Keratinocyte (primary cell): ENCODE measurements at regions not wholly inside any gene's neighbourhood (a gene's known extent, or its start where the extent isn't known, plus 50 kb on each side); places are given as distances from the start of the nearest gene placed in this dataset.
"Not testable (repeated sequence)": the region's sequence is repeated elsewhere in the genome, so short reads cannot be mapped to it uniquely, and the experiment has no call there.

Source experiments
- DNase-seq: peaks from one replicate; pipeline ENCODE4 v3.0.0-alpha.2; 2011; ENCODE audit warnings: low read depth, missing footprints, low spot score
- FAIRE-seq: peaks from 2 replicates; lab custom pipeline; 2011; peaks lifted over from hg19 to GRCh38; lab: Jason Lieb, UNC
- H2AFZ ChIP-seq: 2 replicates; pipeline ENCODE4 v1.6.0; 2012; ENCODE audit warnings: low read length, control low read depth, inconsistent platforms; ENCODE audit not compliant: control insufficient read depth
- H3K27ac ChIP-seq: 2 replicates; pipeline ENCODE4 v1.5.1; 2011; ENCODE audit warnings: low read length; ENCODE audit not compliant: control insufficient read depth, insufficient read depth
- H3K27me3 ChIP-seq: 3 replicates; pipeline ENCODE4 v1.6.0; 2011; ENCODE audit warnings: low read length; ENCODE audit not compliant: control insufficient read depth, insufficient read depth; ENCODE audit errors: extremely low read depth
- H3K36me3 ChIP-seq, 2 experiments: 2 replicates in 1 of 2; 3 replicates in 1 of 2; pipeline ENCODE4 v1.5.1; 2011; ENCODE audit warnings: low read length in 2 of 2, mild to moderate bottlenecking in 1 of 2; ENCODE audit not compliant: control insufficient read depth in 2 of 2, insufficient read depth in 2 of 2; ENCODE audit errors: extremely low read depth in 1 of 2
- H3K4me1 ChIP-seq: 3 replicates; pipeline ENCODE4 v1.5.1; 2011; ENCODE audit warnings: low read length; ENCODE audit not compliant: control insufficient read depth, insufficient read depth; ENCODE audit errors: extremely low read depth
- H3K4me2 ChIP-seq: 3 replicates; pipeline ENCODE4 v1.6.0; 2011; ENCODE audit warnings: low read depth, low read length; ENCODE audit not compliant: control insufficient read depth, insufficient read depth; ENCODE audit errors: extremely low read depth
- H3K4me3 ChIP-seq, 3 experiments: fragments of 200-600 bp in 1 of 3; sonication (generic) in 1 of 3; 2 replicates in 2 of 3; 3 replicates in 1 of 3; pipeline ENCODE4 v1.5.1; 2011 to 2016; ENCODE audit warnings: low read length in 3 of 3, mild to moderate bottlenecking in 3 of 3, control low read depth in 2 of 3, inconsistent platforms in 1 of 3, low read depth in 1 of 3, mixed read lengths in 1 of 3, mixed run types in 1 of 3, moderate library complexity in 1 of 3; ENCODE audit not compliant: control insufficient read depth in 2 of 3, insufficient read depth in 2 of 3; ENCODE audit errors: extremely low read depth in 1 of 3
- H3K79me2 ChIP-seq: 2 replicates; pipeline ENCODE4 v1.6.0; 2012; ENCODE audit warnings: low read length; ENCODE audit not compliant: control insufficient read depth, insufficient read depth
- H3K9ac ChIP-seq: 3 replicates; pipeline ENCODE4 v1.6.0; 2011; ENCODE audit warnings: low read length; ENCODE audit not compliant: control insufficient read depth, insufficient read depth; ENCODE audit errors: extremely low read depth
- H3K9me1 ChIP-seq: 3 replicates; pipeline ENCODE4 v1.6.0; 2011; ENCODE audit warnings: low read length; ENCODE audit not compliant: control insufficient read depth, insufficient read depth; ENCODE audit errors: extremely low read depth
- H3K9me3 ChIP-seq: 2 replicates; pipeline ENCODE4 v1.5.1; 2012; ENCODE audit warnings: low read depth, low read length; ENCODE audit not compliant: control insufficient read depth
- H4K20me1 ChIP-seq: 3 replicates; pipeline ENCODE4 v1.6.0; 2011; ENCODE audit warnings: low read length; ENCODE audit not compliant: control insufficient read depth, insufficient read depth; ENCODE audit errors: extremely low read depth
- EZH2 ChIP-seq: IDR thresholded peaks from one replicate; pipeline ENCODE4 v1.6.1; 2012; ENCODE audit warnings: inconsistent platforms, mild to moderate bottlenecking, low read length, moderate library complexity
- dilution Hi-C: fragments of 300-500 bp; cut with MboI; formaldehyde crosslinking; loops from one replicate; pipeline ENCODE4 v1.7.0; 2020; ENCODE audit warnings: low sequenced_read_pairs; ENCODE audit not compliant: extremely low pct_ligation_motif_present
- TF ChIP-seq, protein P1 (sequence below), 3 experiments: IDR thresholded peaks in 1 of 3; conservative IDR thresholded peaks in 1 of 3; optimal IDR thresholded peaks in 1 of 3; 2 replicates in 2 of 3; 3 replicates in 1 of 3; pipeline versions ENCODE3 to v1.5.1; 2011; ENCODE audit warnings: low read length in 3 of 3, mild to moderate bottlenecking in 3 of 3, moderate library complexity in 2 of 3, control low read depth in 1 of 3, inconsistent platforms in 1 of 3; ENCODE audit not compliant: insufficient read depth in 2 of 3; ENCODE audit errors: extremely low read depth in 1 of 3

DNA sequence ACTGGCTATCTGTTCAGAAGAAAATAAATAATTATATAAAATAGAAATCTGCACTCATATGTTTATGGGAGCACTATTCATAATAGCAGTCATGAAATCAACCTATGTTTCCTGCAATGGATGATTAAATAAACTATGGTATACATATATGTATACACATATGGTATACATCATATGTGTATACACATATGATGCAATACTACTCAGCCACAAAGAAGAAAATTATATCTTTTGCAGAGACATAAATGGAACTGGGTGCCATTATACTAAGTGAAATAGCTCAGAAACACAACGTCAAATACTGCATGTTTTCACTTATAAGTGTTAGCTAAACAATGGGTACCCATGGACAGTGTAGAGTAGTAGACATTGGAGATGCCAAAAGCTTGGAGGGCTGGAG is 381.2 kb upstream of the LRFN5 start:
- dilution Hi-C loops, result no loop called here
- DNase-seq, result no peak
- no peaks in the 10 kb centered on the region for H3K36me3 ChIP-seq
- H3K4me3 ChIP-seq, result no peak overlapping the region
- no peak overlapping the region for H3K27ac ChIP-seq
- TF ChIP-seq, protein P1, sequence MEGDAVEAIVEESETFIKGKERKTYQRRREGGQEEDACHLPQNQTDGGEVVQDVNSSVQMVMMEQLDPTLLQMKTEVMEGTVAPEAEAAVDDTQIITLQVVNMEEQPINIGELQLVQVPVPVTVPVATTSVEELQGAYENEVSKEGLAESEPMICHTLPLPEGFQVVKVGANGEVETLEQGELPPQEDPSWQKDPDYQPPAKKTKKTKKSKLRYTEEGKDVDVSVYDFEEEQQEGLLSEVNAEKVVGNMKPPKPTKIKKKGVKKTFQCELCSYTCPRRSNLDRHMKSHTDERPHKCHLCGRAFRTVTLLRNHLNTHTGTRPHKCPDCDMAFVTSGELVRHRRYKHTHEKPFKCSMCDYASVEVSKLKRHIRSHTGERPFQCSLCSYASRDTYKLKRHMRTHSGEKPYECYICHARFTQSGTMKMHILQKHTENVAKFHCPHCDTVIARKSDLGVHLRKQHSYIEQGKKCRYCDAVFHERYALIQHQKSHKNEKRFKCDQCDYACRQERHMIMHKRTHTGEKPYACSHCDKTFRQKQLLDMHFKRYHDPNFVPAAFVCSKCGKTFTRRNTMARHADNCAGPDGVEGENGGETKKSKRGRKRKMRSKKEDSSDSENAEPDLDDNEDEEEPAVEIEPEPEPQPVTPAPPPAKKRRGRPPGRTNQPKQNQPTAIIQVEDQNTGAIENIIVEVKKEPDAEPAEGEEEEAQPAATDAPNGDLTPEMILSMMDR (optimal IDR thresholded peaks at IDR 0.05 in 1 of 3, IDR thresholded peaks at IDR 0.05 in 1 of 3, conservative IDR thresholded peaks at IDR 0.05 in 1 of 3; ENCODE audit: extremely low read depth in 1 of 3, insufficient read depth in 2 of 3, low read length in 3 of 3), result no peak
- TF ChIP-seq EZH2, result no peak
- no peak overlapping the region for H2AFZ ChIP-seq
- H4K20me1 ChIP-seq, result no peaks in the 10 kb centered on the region
- no peaks in the 10 kb centered on the region for H3K9me1 ChIP-seq
- no peak overlapping the region for H3K4me2 ChIP-seq
- no peaks in the 10 kb centered on the region for H3K79me2 ChIP-seq
- no peak overlapping the region for H3K9ac ChIP-seq
- no peak for FAIRE-seq
- H3K4me1 ChIP-seq, result no peaks in the 10 kb centered on the region
- no peaks in the 10 kb centered on the region for H3K9me3 ChIP-seq
- H3K27me3 ChIP-seq, result no peaks in the 10 kb centered on the region

GRCh38 chr14:41222581-41222980 is 384.1 kb upstream of the LRFN5 start:
- no peaks in the 10 kb centered on the region for H3K4me1 ChIP-seq
- H4K20me1 ChIP-seq, result no peaks in the 10 kb centered on the region
- no peaks in the 10 kb centered on the region for H3K9me3 ChIP-seq
- TF ChIP-seq EZH2, result no peak
- TF ChIP-seq, protein P1 (optimal IDR thresholded peaks at IDR 0.05 in 1 of 3, IDR thresholded peaks at IDR 0.05 in 1 of 3, conservative IDR thresholded peaks at IDR 0.05 in 1 of 3; ENCODE audit: extremely low read depth in 1 of 3, insufficient read depth in 2 of 3, low read length in 3 of 3), result no peak
- no peak overlapping the region for H3K4me2 ChIP-seq
- H3K27ac ChIP-seq, result no peak overlapping the region
- dilution Hi-C loops, result no loop called here
- no peak overlapping the region for H3K9ac ChIP-seq
- no peak overlapping the region for H2AFZ ChIP-seq
- H3K36me3 ChIP-seq, result no peaks in the 10 kb centered on the region
- H3K4me3 ChIP-seq, result no peak overlapping the region
- DNase-seq, result no peak
- H3K79me2 ChIP-seq, result no peaks in the 10 kb centered on the region
- no peak for FAIRE-seq
- no peaks in the 10 kb centered on the region for H3K27me3 ChIP-seq
- no peaks in the 10 kb centered on the region for H3K9me1 ChIP-seq

GRCh38 chr14:41214978-41215377 is 391.7 kb upstream of the LRFN5 start:
- dilution Hi-C loops, H3K27me3 ChIP-seq, H3K9me1 ChIP-seq, H3K9ac ChIP-seq, FAIRE-seq, H3K4me1 ChIP-seq, H3K4me2 ChIP-seq, H3K27ac ChIP-seq, H2AFZ ChIP-seq, H3K4me3 ChIP-seq, H3K36me3 ChIP-seq, H4K20me1 ChIP-seq, DNase-seq, H3K9me3 ChIP-seq, H3K79me2 ChIP-seq: not testable (repeated sequence)
